Neural cell (in vitro differentiated cells): ENCODE measurements at regions not wholly inside any gene's neighbourhood (a gene's known extent, or its start where the extent isn't known, plus 50 kb on each side); places are given as distances from the start of the nearest gene placed in this dataset.

Source experiments
- EP300 ChIP-seq: fragments of 450-650 bp; conservative IDR thresholded peaks from 2 replicates; pipeline ENCODE4 v1.6.1; 2014; ENCODE audit warnings: antibody characterized with exemption, mild to moderate bottlenecking, moderate library complexity; ENCODE audit not compliant: poor library complexity, severe bottlenecking
- EZH2 ChIP-seq: fragments of 200-600, 300-800 bp; shearing (Covaris generic), sonication (generic); IDR thresholded peaks from 2 replicates; pipeline ENCODE4 v1.6.1; 2014; ENCODE audit warnings: antibody characterized with exemption, low read length, borderline replicate concordance, mild to moderate bottlenecking; ENCODE audit not compliant: insufficient read depth, poor library complexity, severe bottlenecking
- MXI1 ChIP-seq: fragments of 450-650 bp; conservative IDR thresholded peaks from 2 replicates; pipeline ENCODE4 v1.6.1; 2014; ENCODE audit warnings: antibody characterized with exemption, mild to moderate bottlenecking; ENCODE audit not compliant: poor library complexity, severe bottlenecking
- POLR2AphosphoS5 ChIP-seq: IDR thresholded peaks from 2 replicates; pipeline ENCODE4 v1.6.1; 2012
- RAD21 ChIP-seq: fragments of 450-650 bp; conservative IDR thresholded peaks from 2 replicates; pipeline ENCODE4 v1.6.1; 2014; ENCODE audit warnings: antibody characterized with exemption, mild to moderate bottlenecking, moderate library complexity
- SMC3 ChIP-seq: fragments of 450-650 bp; conservative IDR thresholded peaks from 2 replicates; pipeline ENCODE4 v1.6.1; 2014; ENCODE audit warnings: antibody characterized with exemption, mild to moderate bottlenecking, moderate library complexity; ENCODE audit not compliant: poor library complexity
- TF ChIP-seq, protein P1 (sequence below): fragments of 450-650 bp; IDR thresholded peaks from 2 replicates; pipeline ENCODE4 v1.5.1; 2014; ENCODE audit warnings: antibody characterized with exemption, mild to moderate bottlenecking, moderate library complexity; ENCODE audit not compliant: poor library complexity, severe bottlenecking

DNA sequence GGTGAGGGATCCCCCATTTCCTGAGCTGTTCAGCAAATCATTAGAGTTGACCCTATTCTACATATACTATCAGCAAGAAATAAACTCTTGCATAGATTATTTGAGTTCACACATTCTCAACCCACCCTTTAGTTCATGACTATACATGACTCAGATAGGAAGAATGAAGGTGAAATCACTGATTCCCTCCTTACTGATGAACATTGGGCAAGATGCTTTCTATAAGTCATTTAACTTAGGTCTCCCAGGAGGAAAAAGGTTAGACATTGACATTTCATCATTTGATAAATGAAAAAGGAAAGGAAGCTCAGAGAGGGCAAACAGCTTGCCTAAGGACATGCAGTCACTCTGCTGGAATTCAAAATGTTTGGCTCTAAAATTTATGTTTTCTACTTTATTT lies 408.0 kb downstream of the TMEM182 start:
- TF ChIP-seq, protein P1, sequence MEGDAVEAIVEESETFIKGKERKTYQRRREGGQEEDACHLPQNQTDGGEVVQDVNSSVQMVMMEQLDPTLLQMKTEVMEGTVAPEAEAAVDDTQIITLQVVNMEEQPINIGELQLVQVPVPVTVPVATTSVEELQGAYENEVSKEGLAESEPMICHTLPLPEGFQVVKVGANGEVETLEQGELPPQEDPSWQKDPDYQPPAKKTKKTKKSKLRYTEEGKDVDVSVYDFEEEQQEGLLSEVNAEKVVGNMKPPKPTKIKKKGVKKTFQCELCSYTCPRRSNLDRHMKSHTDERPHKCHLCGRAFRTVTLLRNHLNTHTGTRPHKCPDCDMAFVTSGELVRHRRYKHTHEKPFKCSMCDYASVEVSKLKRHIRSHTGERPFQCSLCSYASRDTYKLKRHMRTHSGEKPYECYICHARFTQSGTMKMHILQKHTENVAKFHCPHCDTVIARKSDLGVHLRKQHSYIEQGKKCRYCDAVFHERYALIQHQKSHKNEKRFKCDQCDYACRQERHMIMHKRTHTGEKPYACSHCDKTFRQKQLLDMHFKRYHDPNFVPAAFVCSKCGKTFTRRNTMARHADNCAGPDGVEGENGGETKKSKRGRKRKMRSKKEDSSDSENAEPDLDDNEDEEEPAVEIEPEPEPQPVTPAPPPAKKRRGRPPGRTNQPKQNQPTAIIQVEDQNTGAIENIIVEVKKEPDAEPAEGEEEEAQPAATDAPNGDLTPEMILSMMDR, result no peak
- no peak for TF ChIP-seq EP300
- no peak for TF ChIP-seq MXI1
- no peak for TF ChIP-seq POLR2AphosphoS5
- TF ChIP-seq RAD21, result no peak
- TF ChIP-seq EZH2, result no peak
- no peak for TF ChIP-seq SMC3
